Psoas muscle (tissue), 7 donors: ENCODE measurements at regions not wholly inside any gene's neighbourhood (a gene's known extent, or its start where the extent isn't known, plus 50 kb on each side); places are given as distances from the start of the nearest gene placed in this dataset.

Experiments used
- ATAC-seq, 4 donors: fragments of 200-7000 bp; cut with Tn5 transposase; one replicate each; pipeline ENCODE4 v1.9.1; 2020; ENCODE audit warnings: moderate library complexity in 3 of 4, mild to moderate bottlenecking in 2 of 4
- DNase-seq, 2 donors: peaks; one replicate each; pipeline ENCODE4 v3.0.0-alpha.2; 2020
- H3K27ac ChIP-seq: fragments of 200-600 bp; one replicate; pipeline ENCODE4 v1.8.0; 2022
- H3K27me3 ChIP-seq, 3 donors: fragments of 200-600 bp in 1 of 3; one replicate each; pipeline versions ENCODE4 v1.6.1 to v1.8.0; 2013 to 2022; ENCODE audit warnings: low read length in 2 of 3, mild to moderate bottlenecking in 2 of 3, moderate library complexity in 1 of 3; ENCODE audit not compliant: insufficient read depth in 3 of 3
- H3K36me3 ChIP-seq, 2 donors: fragments of 200-600 bp in 1 of 2; one replicate each; pipeline versions ENCODE4 v1.6.1 to v1.8.0; 2013 to 2022; ENCODE audit warnings: low read depth in 1 of 2, mild to moderate bottlenecking in 1 of 2, moderate library complexity in 1 of 2; ENCODE audit not compliant: insufficient read depth in 1 of 2
- H3K4me1 ChIP-seq: fragments of 200-600 bp; one replicate; pipeline ENCODE4 v1.8.0; 2022
- H3K4me3 ChIP-seq: fragments of 200-600 bp; one replicate; pipeline ENCODE4 v1.8.0; 2022; ENCODE audit warnings: mild to moderate bottlenecking
- H3K9me3 ChIP-seq: fragments of 200-600 bp; one replicate; pipeline ENCODE4 v1.8.0; 2022
- CTCF ChIP-seq: fragments of 200-600 bp; IDR thresholded peaks from one replicate; pipeline ENCODE4 v1.8.0; 2022; ENCODE audit warnings: antibody characterized with exemption
- WGBS, 3 donors: extraction: QIAGEN DNeasy Blood & Tissue Kit; methylation state at CpG; one replicate each; pipeline versions ENCODE4 v1.1.6 to v1.1.7; 2013; 5-methylcytosine and 5-hydroxymethylcytosine counted together
- intact Hi-C, 2 donors: fragments of 100-400 bp; cut with DNase I; formaldehyde crosslinking; loops; one replicate each; pipeline versions ENCODE4 v1.11.0 to v1.14.2; 2022
- donor health status: healthy with polysubstance abuse.
- donor health status: DM: no; HTN: no; CAD: no; lungs with moderate emphysema.
- donor health status: Bipolar disorder and iron deficiency.
- donor health status: healthy.
- donor health status: DM: yes; HTN: yes; CAD: no.
- donor health status: DM: no; HTN: no; CAD: no.
- donor health status: DM: yes; HTN: yes; CAD: no.

- Histone ChIP-seq H3K4me3 (no peak overlapping the region), H3K36me3 (no peaks in the 10 kb centered on the region), H3K9me3 (no peaks in the 10 kb centered on the region), H3K27ac (no peak overlapping the region), H3K27me3 (no peaks in the 10 kb centered on the region), H3K4me1 (no peaks in the 10 kb centered on the region)
- ATAC-seq (no peak), DNase-seq (no peak)
- intact Hi-C loops = loop anchor here in 1 of 2 donors (10.0 kb wide), 1 partner anchor 59 kb away; no protein-coding TSS in a partner anchor
- TF ChIP-seq CTCF = no peak
- WGBS, 3 donors = 71 to 73% (median 72%) methylated on average over 2 of the region's 2 CpGs
Observed at GRCh38 chr15:27695726-27696125, 403.4 kb downstream of the OCA2 start.

- no peak for TF ChIP-seq CTCF
- DNase-seq (no peak), ATAC-seq (no peak)
- intact Hi-C loops = loop anchor here in 1 of 2 donors (10.0 kb wide), 1 partner anchor 60 kb away; no protein-coding TSS in a partner anchor
- WGBS, 3 donors = 83 to 88% (median 85%) methylated on average over 6 of the region's 6 CpGs
- no peak overlapping the region for H3K27ac ChIP-seq
- H3K27me3 ChIP-seq = no peaks in the 10 kb centered on the region
- no peaks in the 10 kb centered on the region for H3K36me3 ChIP-seq
- H3K4me3 ChIP-seq = no peak overlapping the region
- no peaks in the 10 kb centered on the region for H3K9me3 ChIP-seq
- H3K4me1 ChIP-seq = no peaks in the 10 kb centered on the region
Observed at GRCh38 chr15:27694506-27695087, 404.5 kb downstream of the OCA2 start.

- no peak for ATAC-seq
- Histone ChIP-seq H3K4me3 (no peak overlapping the region), H3K36me3 (no peaks in the 10 kb centered on the region), H3K27ac (no peak overlapping the region), H3K4me1 (no peaks in the 10 kb centered on the region), H3K9me3 (no peaks in the 10 kb centered on the region), H3K27me3 (no peaks in the 10 kb centered on the region)
- intact Hi-C loops = loop anchor here in 1 of 2 donors (10.0 kb wide), 1 partner anchor 62 kb away; no protein-coding TSS in a partner anchor
- WGBS, 3 donors = 74 to 78% (median 76%) methylated on average over 2 of the region's 2 CpGs
- no peak for DNase-seq
- TF ChIP-seq CTCF = no peak
Observed at GRCh38 chr15:27693280-27693679, 405.8 kb downstream of the OCA2 start.

GRCh38 chr15:27692438-27692837 is 406.7 kb downstream of the OCA2 start:
- no peak for TF ChIP-seq CTCF
- no peaks in the 10 kb centered on the region for H3K4me1 ChIP-seq
- intact Hi-C loops = loop anchor here in 1 of 2 donors (10.0 kb wide), 1 partner anchor 62 kb away; no protein-coding TSS in a partner anchor
- 46 to 55% (median 52%) methylated on average over 5 of the region's 5 CpGs for WGBS, 3 donors
- H3K36me3 ChIP-seq = no peaks in the 10 kb centered on the region
- ATAC-seq (no peak), DNase-seq (no peak)
- no peaks in the 10 kb centered on the region for H3K9me3 ChIP-seq
- no peak overlapping the region for H3K27ac ChIP-seq
- H3K27me3 ChIP-seq = no peaks in the 10 kb centered on the region
- no peak overlapping the region for H3K4me3 ChIP-seq

GRCh38 chr15:27690290-27690689 is 408.8 kb downstream of the OCA2 start:
- H3K4me1 ChIP-seq = no peaks in the 10 kb centered on the region
- H3K27ac ChIP-seq = no peak overlapping the region
- DNase-seq (no peak), ATAC-seq (no peak)
- H3K4me3 ChIP-seq = no peak overlapping the region
- no peaks in the 10 kb centered on the region for H3K9me3 ChIP-seq
- no peaks in the 10 kb centered on the region for H3K36me3 ChIP-seq
- 71 to 90% (median 76%) methylated on average over 5 of the region's 5 CpGs for WGBS, 3 donors
- intact Hi-C loops = loop anchor here in 1 of 2 donors (10.0 kb wide), 1 partner anchor 65 kb away; no protein-coding TSS in a partner anchor
- TF ChIP-seq CTCF = no peak
- H3K27me3 ChIP-seq = no peaks in the 10 kb centered on the region
